ENCODE measurements at regions not wholly inside any gene's neighbourhood (a gene's known extent, or its start where the extent isn't known, plus 50 kb on each side); places are given as distances from the start of the nearest gene placed in this dataset.

DNA sequence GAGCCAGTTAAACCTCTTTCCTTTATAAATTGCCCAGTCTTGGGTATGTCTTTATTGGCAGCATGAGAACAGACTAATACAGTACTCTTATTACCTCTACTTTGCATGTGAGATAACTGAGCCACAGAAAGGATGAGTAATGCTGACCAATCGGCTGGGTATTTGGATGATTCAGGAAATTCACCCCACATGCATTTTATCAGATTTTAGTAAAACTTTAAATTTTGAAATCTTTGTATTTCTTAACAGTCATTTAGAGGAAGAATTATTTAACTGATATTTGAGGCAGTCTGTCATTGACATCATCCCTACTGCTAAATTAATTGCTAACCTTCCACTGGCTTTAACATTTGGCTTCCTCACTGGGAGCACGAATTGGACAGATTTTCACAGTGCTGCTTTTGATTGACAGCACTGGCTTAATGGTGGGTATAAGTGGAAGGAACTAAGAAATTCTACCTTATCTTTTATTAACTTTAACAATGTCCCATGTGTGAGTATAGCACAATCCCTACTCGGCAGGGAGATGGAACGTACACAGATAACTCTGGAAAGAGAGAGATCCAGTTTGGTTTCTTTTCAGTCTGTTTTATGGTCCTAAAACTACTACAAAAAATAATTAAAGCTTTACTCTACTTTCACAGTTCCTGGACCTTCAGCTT is 261.0 kb downstream of the DACT1 start:
- Histone ChIP-seq H4K20me1 (ENCODE audit: insufficient read depth, low read length) (no peaks in the 10 kb centered on the region), H3K4me1 (ENCODE audit: insufficient read depth, low read length) (no peaks in the 10 kb centered on the region), H2AFZ (ENCODE audit: low read depth, low read length) (no peak overlapping the region), H3K4me3 (ENCODE audit: low read depth in 1 of 2, low read length in 2 of 2) (no peak overlapping the region), H3K27ac (ENCODE audit: low read length) (no peak overlapping the region), H3K4me2 (ENCODE audit: insufficient read depth, low read length) (no peak overlapping the region), H3K79me2 (ENCODE audit: insufficient read depth, low read length) (no peaks in the 10 kb centered on the region), H3K36me3 (ENCODE audit: insufficient read depth, low read length) (no peaks in the 10 kb centered on the region), H3K9ac (ENCODE audit: low read depth, low read length) (no peak overlapping the region), H3K27me3 (ENCODE audit: insufficient read depth, low read length, poor library complexity) (no peaks in the 10 kb centered on the region), H3K9me3 (ENCODE audit: insufficient read depth, low read length, severe bottlenecking) (no peaks in the 10 kb centered on the region)
- TF ChIP-seq, protein P1, sequence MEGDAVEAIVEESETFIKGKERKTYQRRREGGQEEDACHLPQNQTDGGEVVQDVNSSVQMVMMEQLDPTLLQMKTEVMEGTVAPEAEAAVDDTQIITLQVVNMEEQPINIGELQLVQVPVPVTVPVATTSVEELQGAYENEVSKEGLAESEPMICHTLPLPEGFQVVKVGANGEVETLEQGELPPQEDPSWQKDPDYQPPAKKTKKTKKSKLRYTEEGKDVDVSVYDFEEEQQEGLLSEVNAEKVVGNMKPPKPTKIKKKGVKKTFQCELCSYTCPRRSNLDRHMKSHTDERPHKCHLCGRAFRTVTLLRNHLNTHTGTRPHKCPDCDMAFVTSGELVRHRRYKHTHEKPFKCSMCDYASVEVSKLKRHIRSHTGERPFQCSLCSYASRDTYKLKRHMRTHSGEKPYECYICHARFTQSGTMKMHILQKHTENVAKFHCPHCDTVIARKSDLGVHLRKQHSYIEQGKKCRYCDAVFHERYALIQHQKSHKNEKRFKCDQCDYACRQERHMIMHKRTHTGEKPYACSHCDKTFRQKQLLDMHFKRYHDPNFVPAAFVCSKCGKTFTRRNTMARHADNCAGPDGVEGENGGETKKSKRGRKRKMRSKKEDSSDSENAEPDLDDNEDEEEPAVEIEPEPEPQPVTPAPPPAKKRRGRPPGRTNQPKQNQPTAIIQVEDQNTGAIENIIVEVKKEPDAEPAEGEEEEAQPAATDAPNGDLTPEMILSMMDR (IDR thresholded peaks at IDR 0.05; ENCODE audit: borderline replicate concordance, extremely low read depth, low read length, poor library complexity, severe bottlenecking), result no peak
- no peak for TF ChIP-seq EZH2 (IDR thresholded peaks at IDR 0.05; ENCODE audit: borderline replicate concordance, low read depth, low read length, severe bottlenecking)
- no peak for ATAC-seq (ENCODE audit: insufficient read depth, low read depth)
- no peak for DNase-seq

DNA sequence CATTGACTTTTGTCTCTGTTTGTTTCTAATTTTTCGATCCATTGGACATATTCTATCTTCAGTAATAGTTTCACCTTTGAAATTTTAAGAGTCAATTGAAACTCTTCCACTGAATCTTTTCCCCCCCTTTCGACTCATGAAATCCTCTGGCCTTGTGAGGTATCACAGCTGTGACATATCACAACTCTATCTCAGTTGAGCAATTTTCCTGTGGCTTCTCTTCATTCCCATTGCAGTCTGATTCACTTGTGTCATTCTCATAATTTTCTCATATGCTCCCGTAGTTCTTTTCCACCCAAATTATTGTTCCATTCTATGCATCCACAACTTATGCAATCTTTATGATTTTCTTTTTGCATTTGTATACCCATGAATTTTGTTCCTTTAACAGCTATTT is 261.6 kb downstream of the DACT1 start:
- H3K4me2 ChIP-seq (ENCODE audit: insufficient read depth, low read length), result no peak overlapping the region
- no peak for TF ChIP-seq EZH2 (IDR thresholded peaks at IDR 0.05; ENCODE audit: borderline replicate concordance, low read depth, low read length, severe bottlenecking)
- TF ChIP-seq, protein P1 (IDR thresholded peaks at IDR 0.05; ENCODE audit: borderline replicate concordance, extremely low read depth, low read length, poor library complexity, severe bottlenecking), result no peak
- no peak overlapping the region for H2AFZ ChIP-seq (ENCODE audit: low read depth, low read length)

DNA sequence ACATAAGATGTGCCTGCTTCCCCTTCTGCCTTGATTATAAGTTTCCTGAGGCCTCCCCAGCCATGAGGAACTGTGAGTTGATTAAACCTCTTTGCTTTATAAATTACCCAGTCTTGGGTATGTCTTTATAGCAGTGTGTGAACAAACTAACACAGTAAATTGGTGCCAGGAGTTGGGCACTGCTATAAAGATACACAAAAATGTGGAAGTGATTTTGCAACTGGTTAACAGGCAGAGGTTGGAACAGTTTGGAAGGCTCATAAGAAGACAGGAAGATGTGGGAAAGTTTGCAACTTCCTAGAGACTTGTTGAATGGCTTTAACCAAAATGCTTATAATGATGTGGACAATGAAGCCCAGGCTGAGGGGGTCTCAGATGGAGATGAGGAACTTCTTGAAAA is 264.1 kb downstream of the DACT1 start:
- no peak overlapping the region for H3K4me3 ChIP-seq (ENCODE audit: low read depth in 1 of 2, low read length in 2 of 2)
- H3K27me3 ChIP-seq (ENCODE audit: insufficient read depth, low read length, poor library complexity), result no peaks in the 10 kb centered on the region
- H3K9me3 ChIP-seq (ENCODE audit: insufficient read depth, low read length, severe bottlenecking), result no peaks in the 10 kb centered on the region
- no peaks in the 10 kb centered on the region for H3K79me2 ChIP-seq (ENCODE audit: insufficient read depth, low read length)
- ATAC-seq (ENCODE audit: insufficient read depth, low read depth), result no peak
- no peak overlapping the region for H3K27ac ChIP-seq (ENCODE audit: low read length)
- H3K9ac ChIP-seq (ENCODE audit: low read depth, low read length), result no peak overlapping the region
- no peak for TF ChIP-seq EZH2 (IDR thresholded peaks at IDR 0.05; ENCODE audit: borderline replicate concordance, low read depth, low read length, severe bottlenecking)
- TF ChIP-seq, protein P1 (IDR thresholded peaks at IDR 0.05; ENCODE audit: borderline replicate concordance, extremely low read depth, low read length, poor library complexity, severe bottlenecking), result no peak
- H3K4me1 ChIP-seq (ENCODE audit: insufficient read depth, low read length), result no peaks in the 10 kb centered on the region
- no peaks in the 10 kb centered on the region for H4K20me1 ChIP-seq (ENCODE audit: insufficient read depth, low read length)
- no peak overlapping the region for H2AFZ ChIP-seq (ENCODE audit: low read depth, low read length)
- no peak for DNase-seq
- H3K4me2 ChIP-seq (ENCODE audit: insufficient read depth, low read length), result no peak overlapping the region
- no peaks in the 10 kb centered on the region for H3K36me3 ChIP-seq (ENCODE audit: insufficient read depth, low read length)

More for the DNA sequence above, 261.6 kb downstream of the DACT1 start:
- ATAC-seq (ENCODE audit: insufficient read depth, low read depth), result no peak
- Histone ChIP-seq H3K79me2 (ENCODE audit: insufficient read depth, low read length) (no peaks in the 10 kb centered on the region), H3K27me3 (ENCODE audit: insufficient read depth, low read length, poor library complexity) (no peaks in the 10 kb centered on the region), H3K4me3 (ENCODE audit: low read depth in 1 of 2, low read length in 2 of 2) (no peak overlapping the region), H3K27ac (ENCODE audit: low read length) (no peak overlapping the region), H4K20me1 (ENCODE audit: insufficient read depth, low read length) (no peaks in the 10 kb centered on the region), H3K36me3 (ENCODE audit: insufficient read depth, low read length) (no peaks in the 10 kb centered on the region), H3K4me1 (ENCODE audit: insufficient read depth, low read length) (no peaks in the 10 kb centered on the region), H3K9me3 (ENCODE audit: insufficient read depth, low read length, severe bottlenecking) (no peaks in the 10 kb centered on the region), H3K9ac (ENCODE audit: low read depth, low read length) (no peak overlapping the region)
- DNase-seq, result no peak

Data from DND-41 (cell line).